ENCODE measurements at regions not wholly inside any gene's neighbourhood (a gene's known extent, or its start where the extent isn't known, plus 50 kb on each side); places are given as distances from the start of the nearest gene placed in this dataset.

DNA sequence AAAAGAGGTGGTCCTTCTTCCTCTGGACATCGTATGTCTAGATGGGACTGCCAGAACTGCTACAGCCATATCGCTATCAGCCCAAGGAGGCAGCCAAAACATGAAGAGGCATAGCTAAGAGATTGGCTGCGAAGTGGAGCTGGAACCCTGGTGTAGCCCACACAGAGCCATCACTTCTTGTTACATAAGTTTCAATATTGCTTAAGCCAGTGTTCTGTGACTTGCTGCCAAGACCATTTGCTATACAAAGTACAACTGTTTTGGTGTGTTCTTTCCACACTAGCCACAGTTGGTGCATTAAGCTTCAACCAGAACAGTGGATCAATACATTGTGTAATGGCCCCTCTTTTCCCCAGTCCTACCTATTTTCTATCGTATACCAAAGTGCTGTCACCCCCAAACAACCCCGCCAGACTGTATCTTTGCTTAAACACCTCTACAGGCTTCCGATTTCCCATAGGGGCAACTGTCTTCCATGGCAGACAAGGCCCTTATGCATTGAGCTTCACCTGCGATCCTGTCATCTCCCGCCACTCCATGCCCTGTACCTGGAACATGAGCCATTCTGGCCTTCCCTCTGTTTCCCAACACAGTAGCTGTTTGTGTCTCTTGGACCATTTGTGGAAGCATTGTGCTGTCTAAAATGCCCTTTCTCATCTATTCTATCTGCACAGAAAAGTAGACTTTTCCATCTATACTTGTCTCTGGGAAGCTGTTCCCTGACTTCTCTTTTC is 241.8 kb downstream of the TTLL7 start:
- Histone ChIP-seq H3K4me3 (ENCODE audit: low read length) (no peak overlapping the region), H3K27me3 (ENCODE audit: control insufficient read depth in 1 of 2, insufficient read depth in 2 of 2, low read length in 2 of 2) (no peaks in the 10 kb centered on the region), H3K36me3 (ENCODE audit: insufficient read depth, low read length) (no peaks in the 10 kb centered on the region), H3K4me1 (ENCODE audit: insufficient read depth, low read length) (no peaks in the 10 kb centered on the region), H3K27ac (ENCODE audit: low read depth in 1 of 2, low read length in 2 of 2) (no peak overlapping the region), H3K9me3 (ENCODE audit: control insufficient read depth in 1 of 2, insufficient read depth in 1 of 2, low read length in 2 of 2) (no peaks in the 10 kb centered on the region)
- H3K4me1 Mint-ChIP-seq (ENCODE audit: low read depth), result no peaks in the 10 kb centered on the region
- no peak for DNase-seq
- H3K9me3 Mint-ChIP-seq, result no peaks in the 10 kb centered on the region
- H3K4me3 Mint-ChIP-seq, result no peak overlapping the region
- H3K27ac Mint-ChIP-seq, result no peak overlapping the region
- intact Hi-C loops (cut with DNase I, micrococcal nuclease), result no loop called here
- ChIA-PET POLR2A (no interaction called here), CTCF (no interaction called here)
- H3K36me3 Mint-ChIP-seq (ENCODE audit: low read depth), result no peaks in the 10 kb centered on the region
- TF ChIP-seq CTCF (IDR thresholded peaks at IDR 0.05), result no peak
- peaks cover 5% of the 10 kb centered on the region for H3K27me3 Mint-ChIP-seq
- no peak for ATAC-seq (ENCODE audit: poor library complexity)

DNA sequence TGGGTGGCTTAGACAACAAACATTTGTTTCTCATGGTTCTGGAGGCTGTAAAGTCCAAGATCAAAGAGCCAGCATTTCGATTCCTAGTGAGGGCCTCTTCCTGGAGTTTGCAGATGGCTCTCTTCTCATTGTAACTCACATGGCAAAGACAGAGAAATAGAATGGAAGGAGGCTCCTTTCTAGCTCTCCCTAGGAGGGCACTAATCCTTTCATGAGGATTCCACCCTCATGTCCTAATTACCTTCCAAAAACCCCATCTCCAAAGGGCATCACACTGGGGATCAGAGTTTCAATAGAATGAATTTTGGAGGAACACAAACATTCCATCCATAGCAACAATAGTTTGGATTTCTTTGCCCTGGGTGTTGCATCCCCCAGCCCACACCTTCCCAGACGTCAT is 247.3 kb downstream of the TTLL7 start:
- no peaks in the 10 kb centered on the region for H3K9me3 Mint-ChIP-seq
- no peaks in the 10 kb centered on the region for H3K36me3 Mint-ChIP-seq (ENCODE audit: low read depth)
- Histone ChIP-seq H3K4me1 (ENCODE audit: insufficient read depth, low read length) (no peaks in the 10 kb centered on the region), H3K4me3 (ENCODE audit: low read length) (no peak overlapping the region), H3K27ac (ENCODE audit: low read depth in 1 of 2, low read length in 2 of 2) (no peak overlapping the region), H3K27me3 (ENCODE audit: control insufficient read depth in 1 of 2, insufficient read depth in 2 of 2, low read length in 2 of 2) (no peaks in the 10 kb centered on the region), H3K36me3 (ENCODE audit: insufficient read depth, low read length) (no peaks in the 10 kb centered on the region), H3K9me3 (ENCODE audit: control insufficient read depth in 1 of 2, insufficient read depth in 1 of 2, low read length in 2 of 2) (no peaks in the 10 kb centered on the region)
- CTCF ChIA-PET, result no interaction called here
- no peaks in the 10 kb centered on the region for H3K27me3 Mint-ChIP-seq
- POLR2A ChIA-PET, result no interaction called here
- no peak overlapping the region for H3K4me3 Mint-ChIP-seq
- H3K4me1 Mint-ChIP-seq (ENCODE audit: low read depth), result no peaks in the 10 kb centered on the region
- DNase-seq (no peak), ATAC-seq (ENCODE audit: poor library complexity) (no peak)
- intact Hi-C loops (cut with DNase I, micrococcal nuclease), result no loop called here
- no peak for TF ChIP-seq CTCF (IDR thresholded peaks at IDR 0.05)
- H3K27ac Mint-ChIP-seq, result no peak overlapping the region

DNA sequence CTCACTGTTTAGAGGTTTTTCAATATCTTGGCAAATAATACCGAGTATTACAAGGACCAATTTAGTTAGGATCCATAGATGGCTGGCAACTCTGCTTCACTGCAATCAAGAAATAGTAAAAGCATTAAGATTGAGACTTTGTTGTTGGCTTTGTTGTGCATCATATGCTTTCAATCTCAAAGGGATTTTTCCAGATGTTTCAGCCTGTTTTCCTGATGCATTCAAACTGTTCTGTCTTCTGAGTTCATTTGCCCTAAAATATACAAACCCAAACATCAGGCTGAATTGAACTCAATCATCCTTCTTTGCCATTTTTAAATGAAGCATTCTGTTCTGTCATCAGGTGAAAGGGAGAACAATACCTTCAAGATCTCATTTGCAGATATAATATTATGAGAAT is 248.7 kb downstream of the TTLL7 start:
- POLR2A ChIA-PET, result no interaction called here
- Mint-ChIP-seq H3K4me1 (ENCODE audit: low read depth) (no peaks in the 10 kb centered on the region), H3K36me3 (ENCODE audit: low read depth) (no peaks in the 10 kb centered on the region), H3K9me3 (no peaks in the 10 kb centered on the region), H3K27me3 (no peaks in the 10 kb centered on the region), H3K4me3 (no peak overlapping the region), H3K27ac (no peak overlapping the region)
- Histone ChIP-seq H3K9me3 (ENCODE audit: control insufficient read depth in 1 of 2, insufficient read depth in 1 of 2, low read length in 2 of 2) (no peaks in the 10 kb centered on the region), H3K4me1 (ENCODE audit: insufficient read depth, low read length) (no peaks in the 10 kb centered on the region), H3K4me3 (ENCODE audit: low read length) (no peak overlapping the region), H3K27me3 (ENCODE audit: control insufficient read depth in 1 of 2, insufficient read depth in 2 of 2, low read length in 2 of 2) (no peaks in the 10 kb centered on the region), H3K36me3 (ENCODE audit: insufficient read depth, low read length) (no peaks in the 10 kb centered on the region), H3K27ac (ENCODE audit: low read depth in 1 of 2, low read length in 2 of 2) (no peak overlapping the region)
- no peak for TF ChIP-seq CTCF (IDR thresholded peaks at IDR 0.05)
- CTCF ChIA-PET, result no interaction called here
- ATAC-seq (ENCODE audit: poor library complexity), result no peak
- no peak for DNase-seq
- intact Hi-C loops (cut with DNase I, micrococcal nuclease), result no loop called here
